Endothelial cell of umbilical vein (primary cell): ENCODE measurements at regions not wholly inside any gene's neighbourhood (a gene's known extent, or its start where the extent isn't known, plus 50 kb on each side); places are given as distances from the start of the nearest gene placed in this dataset.

ENCODE experiments used
- BruUV-seq: library from RNA; stranded (reverse); fragments of 400-500 nt; replicated peaks from 2 replicates; lab custom pipeline; 2021; lab: Mats Ljungman, UMichigan
- CTCF ChIA-PET: fragments of 300-600, 350-600 bp; sonication (Branson Sonifier 250); formaldehyde crosslinking; loops from one replicate; lab custom pipeline; 2021; ENCODE audit warnings: antibody characterized with exemption, inconsistent platforms; lab: Charles Lee
- POLR2A ChIA-PET: fragments of 300-600, 350-600 bp; sonication (Branson Sonifier 250); formaldehyde crosslinking; loops from one replicate; lab custom pipeline; 2021; ENCODE audit warnings: antibody characterized with exemption, inconsistent platforms; lab: Charles Lee
- DNase-seq: peaks from one replicate; pipeline ENCODE4 v3.0.0-alpha.2; 2011; ENCODE audit warnings: low read depth, low spot score
- FAIRE-seq: peaks from 2 replicates; lab custom pipeline; 2011; peaks lifted over from hg19 to GRCh38; lab: Jason Lieb, UNC
- H2AFZ ChIP-seq: 2 replicates; pipeline ENCODE4 v1.6.0; 2012; ENCODE audit warnings: low read depth, low read length, control low read depth, inconsistent platforms
- H3K27ac ChIP-seq: 2 replicates; pipeline ENCODE4 v1.5.1; 2011; ENCODE audit warnings: low read depth, mild to moderate bottlenecking, control low read depth, low read length, moderate library complexity; ENCODE audit not compliant: insufficient read depth
- H3K27me3 ChIP-seq, 2 experiments: 2 replicates each; pipeline versions ENCODE4 v1.6.0 to v1.6.1; 2011; ENCODE audit warnings: low read length in 2 of 2, mixed read lengths in 1 of 2; ENCODE audit not compliant: control insufficient read depth in 2 of 2, insufficient read depth in 2 of 2
- H3K36me3 ChIP-seq, 2 experiments: 2 replicates in 1 of 2; 3 replicates in 1 of 2; pipeline ENCODE4 v1.5.1; 2011; ENCODE audit warnings: low read length in 2 of 2, mild to moderate bottlenecking in 1 of 2, moderate library complexity in 1 of 2; ENCODE audit not compliant: control insufficient read depth in 2 of 2, insufficient read depth in 2 of 2; ENCODE audit errors: extremely low read depth in 1 of 2
- H3K4me1 ChIP-seq: 3 replicates; pipeline ENCODE4 v1.5.1; 2011; ENCODE audit warnings: mild to moderate bottlenecking, low read length; ENCODE audit not compliant: control insufficient read depth, insufficient read depth; ENCODE audit errors: extremely low read depth
- H3K4me2 ChIP-seq: 2 replicates; pipeline ENCODE4 v1.6.1; 2011; ENCODE audit warnings: low read length, control low read depth, mixed read lengths; ENCODE audit not compliant: insufficient read depth
- H3K4me3 ChIP-seq, 3 experiments: fragments of 200-600 bp in 1 of 3; sonication (generic), shearing (Covaris generic) in 1 of 3; replicated peaks in 1 of 3; 2 replicates each; pipeline ENCODE4 v1.5.1; 2011 to 2016; ENCODE audit warnings: control low read depth in 3 of 3, low read length in 3 of 3, mild to moderate bottlenecking in 2 of 3, inconsistent platforms in 1 of 3, low read depth in 1 of 3, moderate library complexity in 1 of 3; ENCODE audit not compliant: insufficient read depth in 1 of 3
- H3K79me2 ChIP-seq: 2 replicates; pipeline ENCODE4 v1.6.0; 2012; ENCODE audit warnings: low read length, inconsistent platforms; ENCODE audit not compliant: control insufficient read depth, insufficient read depth
- H3K9ac ChIP-seq: replicated peaks from 2 replicates; pipeline ENCODE3; 2011; ENCODE audit warnings: low read length, control low read depth; ENCODE audit not compliant: insufficient read depth; ENCODE audit errors: extremely low read depth
- H3K9me1 ChIP-seq: replicated peaks from 3 replicates; pipeline ENCODE4 v1.6.0; 2011; ENCODE audit warnings: mild to moderate bottlenecking, low read length; ENCODE audit not compliant: control insufficient read depth, insufficient read depth; ENCODE audit errors: extremely low read depth
- H3K9me3 ChIP-seq: replicated peaks from 2 replicates; pipeline ENCODE4 v1.5.1; 2012; ENCODE audit warnings: low read length, inconsistent platforms; ENCODE audit not compliant: control insufficient read depth, insufficient read depth
- H4K20me1 ChIP-seq: replicated peaks from 2 replicates; pipeline ENCODE3; 2011; ENCODE audit warnings: mild to moderate bottlenecking, low read length; ENCODE audit not compliant: control insufficient read depth, insufficient read depth; ENCODE audit errors: extremely low read depth
- EZH2 ChIP-seq: IDR thresholded peaks from 2 replicates; pipeline ENCODE4 v1.6.1; 2012; ENCODE audit warnings: borderline replicate concordance, low read depth, mild to moderate bottlenecking, moderate library complexity, low read length, inconsistent platforms; ENCODE audit not compliant: severe bottlenecking
- GATA2 ChIP-seq: IDR thresholded peaks from 2 replicates; pipeline ENCODE4 v1.7.0; 2011; ENCODE audit warnings: low read depth, mild to moderate bottlenecking, moderate library complexity, mixed read lengths, low read length; ENCODE audit not compliant: insufficient read length, insufficient read depth
- MYC ChIP-seq: IDR thresholded peaks from one replicate; pipeline ENCODE4 v1.6.1; 2011; ENCODE audit warnings: mild to moderate bottlenecking, low read depth, low read length
- POLR2A ChIP-seq: IDR thresholded peaks from 2 replicates; pipeline ENCODE4 v1.6.1; 2012; ENCODE audit warnings: low read depth, mild to moderate bottlenecking, control low read depth, low read length
- dilution Hi-C: fragments of 300-500 bp; cut with MboI; formaldehyde crosslinking; loops from one replicate; pipeline ENCODE4 v1.15.0; 2019; ENCODE audit warnings: low sequenced_read_pairs; ENCODE audit not compliant: extremely low pct_ligation_motif_present
- intact Hi-C: fragments of 100-400 bp; cut with micrococcal nuclease; formaldehyde crosslinking; loops from one replicate; pipeline ENCODE4 v1.10.0; 2022
- TF ChIP-seq, protein P1 (sequence below), 2 donors: IDR thresholded peaks; 1 replicate in 1 of 2; 2 replicates in 1 of 2; pipeline ENCODE4 v1.5.1; 2011; ENCODE audit warnings: low read length in 2 of 2, mild to moderate bottlenecking in 2 of 2, moderate library complexity in 2 of 2, control low read depth in 1 of 2, inconsistent platforms in 1 of 2, low read depth in 1 of 2; ENCODE audit not compliant: insufficient read depth in 1 of 2; ENCODE audit errors: extremely low read depth in 1 of 2
- TF ChIP-seq, protein P2 (sequence below): IDR thresholded peaks from 2 replicates; pipeline ENCODE4 v1.6.1; 2011; ENCODE audit not compliant: insufficient read depth, insufficient read length

DNA sequence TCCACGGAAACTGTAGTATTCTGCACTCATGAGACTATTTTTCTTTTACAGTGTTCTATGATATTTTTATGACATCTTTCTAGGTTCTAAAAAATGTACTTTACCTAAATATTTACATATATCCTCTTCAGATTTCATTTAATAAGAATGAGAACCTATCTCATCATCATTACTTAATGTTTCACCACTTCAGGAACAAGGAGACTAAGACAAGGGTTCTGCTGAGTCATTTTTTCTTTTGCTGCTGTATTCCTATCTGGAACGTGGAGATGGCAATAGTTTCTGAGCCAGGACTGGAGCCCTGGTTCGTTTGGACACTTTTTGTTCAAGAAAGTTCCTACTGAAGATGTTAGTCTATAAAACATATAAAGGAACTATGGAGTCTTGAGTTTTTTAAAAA is 258.2 kb upstream of the MAP3K1 start:
- dilution Hi-C loops: no loop called here
- no peaks in the 10 kb centered on the region for H3K79me2 ChIP-seq
- FAIRE-seq (no peak), DNase-seq (no peak)
- no TSS peak for BruUV-seq
- intact Hi-C loops: no loop called here
- no peak overlapping the region for H3K27ac ChIP-seq
- H3K9me3 ChIP-seq: no peaks in the 10 kb centered on the region
- H3K4me2 ChIP-seq: no peak overlapping the region
- POLR2A ChIA-PET: no interaction called here
- TF ChIP-seq, protein P1, sequence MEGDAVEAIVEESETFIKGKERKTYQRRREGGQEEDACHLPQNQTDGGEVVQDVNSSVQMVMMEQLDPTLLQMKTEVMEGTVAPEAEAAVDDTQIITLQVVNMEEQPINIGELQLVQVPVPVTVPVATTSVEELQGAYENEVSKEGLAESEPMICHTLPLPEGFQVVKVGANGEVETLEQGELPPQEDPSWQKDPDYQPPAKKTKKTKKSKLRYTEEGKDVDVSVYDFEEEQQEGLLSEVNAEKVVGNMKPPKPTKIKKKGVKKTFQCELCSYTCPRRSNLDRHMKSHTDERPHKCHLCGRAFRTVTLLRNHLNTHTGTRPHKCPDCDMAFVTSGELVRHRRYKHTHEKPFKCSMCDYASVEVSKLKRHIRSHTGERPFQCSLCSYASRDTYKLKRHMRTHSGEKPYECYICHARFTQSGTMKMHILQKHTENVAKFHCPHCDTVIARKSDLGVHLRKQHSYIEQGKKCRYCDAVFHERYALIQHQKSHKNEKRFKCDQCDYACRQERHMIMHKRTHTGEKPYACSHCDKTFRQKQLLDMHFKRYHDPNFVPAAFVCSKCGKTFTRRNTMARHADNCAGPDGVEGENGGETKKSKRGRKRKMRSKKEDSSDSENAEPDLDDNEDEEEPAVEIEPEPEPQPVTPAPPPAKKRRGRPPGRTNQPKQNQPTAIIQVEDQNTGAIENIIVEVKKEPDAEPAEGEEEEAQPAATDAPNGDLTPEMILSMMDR (IDR thresholded peaks at IDR 0.05; ENCODE audit: extremely low read depth in 1 of 2, insufficient read depth in 1 of 2, low read depth in 1 of 2, low read length in 2 of 2): no peak
- TF ChIP-seq POLR2A: no peak
- TF ChIP-seq, protein P2, sequence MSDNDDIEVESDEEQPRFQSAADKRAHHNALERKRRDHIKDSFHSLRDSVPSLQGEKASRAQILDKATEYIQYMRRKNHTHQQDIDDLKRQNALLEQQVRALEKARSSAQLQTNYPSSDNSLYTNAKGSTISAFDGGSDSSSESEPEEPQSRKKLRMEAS: no peak
- TF ChIP-seq GATA2: no peak
- H3K9ac ChIP-seq: no peak overlapping the region
- H3K4me3 ChIP-seq: no peak overlapping the region
- no peak overlapping the region for H2AFZ ChIP-seq
- H3K4me1 ChIP-seq: no peaks in the 10 kb centered on the region
- H3K9me1 ChIP-seq: no peaks in the 10 kb centered on the region
- peaks cover 21 to 24% of the 10 kb centered on the region in 2 experiments for H3K27me3 ChIP-seq
- H3K36me3 ChIP-seq: no peaks in the 10 kb centered on the region
- H4K20me1 ChIP-seq: no peaks in the 10 kb centered on the region
- CTCF ChIA-PET: no interaction called here

DNA sequence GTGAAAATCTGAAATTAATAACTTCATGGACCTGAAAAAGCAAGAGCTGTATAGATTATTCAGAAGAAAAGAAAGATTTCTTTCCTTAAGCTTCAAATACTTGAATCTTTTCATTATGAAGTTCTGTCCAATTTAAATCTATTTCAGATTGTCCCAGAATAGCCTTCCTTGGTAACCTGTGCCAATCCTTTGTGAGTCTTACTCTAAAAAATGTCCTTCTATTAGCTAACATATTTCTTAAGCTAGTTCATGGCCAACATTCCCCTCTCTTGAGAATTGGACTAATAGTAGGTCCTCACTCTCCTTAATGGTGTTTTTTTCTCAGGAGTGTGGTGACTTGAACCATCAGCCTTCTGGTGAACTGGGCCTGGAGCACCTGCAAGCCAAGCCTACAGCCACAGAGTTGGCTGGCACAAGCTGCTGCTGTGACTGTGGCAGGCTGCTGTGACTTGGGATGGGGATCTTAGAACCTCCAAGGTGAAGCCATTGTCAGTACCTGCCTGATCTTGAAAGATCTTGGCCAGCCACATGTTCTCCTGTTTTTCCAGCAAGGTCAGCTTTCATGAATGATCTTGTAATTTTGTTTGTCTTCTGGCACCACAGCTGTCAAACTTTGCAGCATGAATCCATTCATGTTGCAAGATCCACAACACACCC is 262.6 kb upstream of the MAP3K1 start:
- Histone ChIP-seq H3K9me3 (no peaks in the 10 kb centered on the region), H4K20me1 (no peaks in the 10 kb centered on the region), H3K27ac (no peak overlapping the region), H3K9ac (no peak overlapping the region), H3K36me3 (no peaks in the 10 kb centered on the region), H3K4me1 (no peaks in the 10 kb centered on the region), H3K27me3 (peaks cover 10 to 11% of the 10 kb centered on the region in 2 experiments), H2AFZ (no peak overlapping the region), H3K79me2 (no peaks in the 10 kb centered on the region), H3K4me2 (no peak overlapping the region), H3K9me1 (no peaks in the 10 kb centered on the region), H3K4me3 (no peak overlapping the region)
- dilution Hi-C loops: no loop called here
- no peak for DNase-seq
- BruUV-seq: no TSS peak
- POLR2A ChIA-PET: no interaction called here
- no peak for FAIRE-seq
- CTCF ChIA-PET: interaction anchor here (0.8 to 1.4 kb wide), 2 partner anchors 11 to 23 kb away, joined by 3 read pairs; no protein-coding TSS in a partner anchor
- TF ChIP-seq MYC (no peak), EZH2 (no peak)
- intact Hi-C loops: no loop called here
